Iris pigment epithelial cell (primary cell): ENCODE measurements at regions not wholly inside any gene's neighbourhood (a gene's known extent, or its start where the extent isn't known, plus 50 kb on each side); places are given as distances from the start of the nearest gene placed in this dataset.
A peak's percentile ranks its signal among the peaks of the same experiment; 100 is the strongest.

Experiments used
- DNase-seq: peaks from one replicate; pipeline ENCODE4 v3.0.0-alpha.2; 2011; ENCODE audit warnings: low read depth

GRCh38 chr17:45720386-45720785, 63.7 kb upstream of the CRHR1 start:
- no peak for DNase-seq

- peak; percentile 4 for DNase-seq
Measured at GRCh38 chr17:45722161-45722560, 62.0 kb upstream of the CRHR1 start.

DNA sequence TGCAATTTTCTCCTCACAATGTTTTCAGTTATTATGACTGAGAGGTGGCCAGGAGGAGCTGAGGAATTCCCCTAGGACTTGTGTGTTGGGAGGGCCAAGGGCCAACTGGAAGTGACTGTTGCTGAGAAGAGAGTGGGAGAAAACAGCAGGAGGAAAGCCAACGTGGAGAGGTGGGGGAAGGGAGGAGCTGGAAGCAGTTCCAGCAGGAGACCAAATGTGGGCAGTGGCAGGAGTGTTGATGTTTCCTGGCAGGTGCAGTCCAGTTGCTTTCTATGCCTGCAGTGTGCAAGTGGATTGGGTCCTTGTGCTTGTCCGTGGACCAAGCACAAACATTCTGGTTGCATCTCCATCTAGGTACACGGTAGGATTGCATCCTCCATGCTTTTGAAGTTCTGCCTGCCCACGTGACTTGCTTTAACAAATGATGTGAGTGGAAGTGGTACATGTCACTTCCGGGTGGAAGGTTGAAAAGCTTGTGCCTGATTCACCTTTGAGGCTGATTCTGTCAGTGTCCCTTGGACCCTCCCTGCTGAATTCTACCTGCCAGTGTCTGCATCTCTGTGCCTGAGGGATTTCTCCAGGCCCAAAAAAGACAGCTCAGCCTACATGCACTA, 54.7 kb upstream of the CRHR1 start:
- DNase-seq, result no peak

DNA sequence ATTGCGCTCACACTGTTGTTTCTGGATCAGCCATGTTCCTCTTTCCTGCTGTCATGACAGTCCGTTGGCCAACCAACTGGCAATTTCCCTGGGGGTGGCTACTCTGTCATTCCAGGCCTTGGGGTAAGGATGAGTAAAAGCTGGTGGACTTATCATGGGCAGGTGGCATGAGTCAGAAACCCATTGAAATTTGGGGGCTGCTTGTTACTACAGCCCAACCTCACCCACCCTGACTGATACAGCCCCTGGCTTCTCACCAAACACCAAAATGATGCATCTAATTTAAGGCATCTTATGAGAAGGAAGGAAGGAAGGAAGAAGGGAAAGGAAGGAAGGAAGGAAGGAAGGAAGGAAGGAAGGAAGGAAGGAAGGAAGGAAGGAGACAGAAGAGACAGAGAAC, 53.9 kb upstream of the CRHR1 start:
- DNase-seq, result no peak

GRCh38 chr17:45731459-45731858, 52.7 kb upstream of the CRHR1 start:
- no peak for DNase-seq

GRCh38 chr17:45732926-45733505, 51.1 kb upstream of the CRHR1 start:
- DNase-seq, result no peak

DNA sequence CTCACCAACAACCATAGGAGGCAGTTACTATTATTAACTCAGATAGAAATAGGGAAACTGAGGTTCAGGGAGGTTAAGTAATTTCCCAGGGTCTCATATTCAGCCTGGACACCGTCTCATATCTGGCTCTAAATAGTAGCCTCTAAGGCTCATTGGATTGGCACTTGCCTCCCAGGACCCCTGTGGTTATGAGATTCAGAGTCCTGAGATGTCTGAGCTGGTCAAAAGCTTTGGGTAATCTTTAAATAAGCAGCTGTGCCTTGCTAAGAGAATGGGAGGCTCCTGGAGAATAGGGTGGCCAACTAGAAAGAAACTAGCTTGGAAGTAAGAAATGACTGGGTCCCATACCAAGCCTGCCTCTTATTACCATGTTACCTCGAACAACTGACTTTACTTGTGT, 50.3 kb upstream of the CRHR1 start:
- no peak for DNase-seq
